Kidney capillary endothelial cell (primary cell): ENCODE measurements at regions not wholly inside any gene's neighbourhood (a gene's known extent, or its start where the extent isn't known, plus 50 kb on each side); places are given as distances from the start of the nearest gene placed in this dataset.

Experiments
- DNase-seq: peaks from one replicate; pipeline ENCODE4 v3.0.0-alpha.2; 2018; ENCODE audit warnings: low spot score

DNA sequence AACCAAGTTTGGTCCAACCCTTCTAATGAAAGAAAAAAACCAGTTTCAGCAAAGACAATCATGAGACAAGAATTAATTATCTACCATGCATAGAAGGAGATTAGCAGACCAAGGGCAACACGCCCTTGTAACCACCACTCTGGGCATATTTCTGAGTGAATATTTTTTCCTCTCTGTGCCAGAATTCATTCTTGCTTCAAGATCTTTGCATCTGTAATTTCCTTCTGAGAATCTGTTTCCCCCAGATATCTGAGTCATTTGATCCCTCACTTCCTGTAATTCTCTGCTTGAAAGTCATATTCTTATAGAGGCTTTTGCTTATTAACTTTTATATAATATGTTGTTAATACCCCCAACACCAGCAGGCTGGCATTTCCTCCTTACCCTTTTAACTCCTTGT lies 243.7 kb downstream of the SLC16A7 start:
- DNase-seq, result peak; percentile 96

DNA sequence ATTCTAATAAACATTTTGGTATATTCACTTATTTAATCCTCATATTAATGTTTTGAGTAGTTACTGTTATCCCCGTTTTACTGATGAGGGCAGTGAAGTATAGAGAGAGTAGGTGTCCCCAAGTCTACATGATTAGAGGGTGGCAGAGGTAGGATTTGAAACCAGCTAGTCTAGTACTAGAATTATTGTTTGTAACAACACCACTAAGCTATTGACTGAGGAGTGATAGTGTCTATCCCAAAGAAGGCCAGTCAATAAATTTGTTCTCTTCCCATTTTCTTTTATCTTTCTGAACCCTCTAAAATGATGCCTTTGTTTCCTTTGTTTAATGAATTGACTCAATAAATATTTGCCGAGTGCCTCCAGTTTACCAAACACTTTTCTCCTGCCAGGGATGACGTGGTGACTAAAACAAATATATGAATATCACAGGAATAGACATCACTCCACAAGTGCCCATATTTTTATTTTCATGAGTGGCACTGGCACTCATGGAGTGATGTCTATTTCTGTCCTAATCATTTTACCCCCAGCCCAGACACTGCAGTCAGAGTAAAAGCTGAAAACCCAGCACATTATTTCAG lies 247.5 kb downstream of the SLC16A7 start:
- DNase-seq, result no peak

DNA sequence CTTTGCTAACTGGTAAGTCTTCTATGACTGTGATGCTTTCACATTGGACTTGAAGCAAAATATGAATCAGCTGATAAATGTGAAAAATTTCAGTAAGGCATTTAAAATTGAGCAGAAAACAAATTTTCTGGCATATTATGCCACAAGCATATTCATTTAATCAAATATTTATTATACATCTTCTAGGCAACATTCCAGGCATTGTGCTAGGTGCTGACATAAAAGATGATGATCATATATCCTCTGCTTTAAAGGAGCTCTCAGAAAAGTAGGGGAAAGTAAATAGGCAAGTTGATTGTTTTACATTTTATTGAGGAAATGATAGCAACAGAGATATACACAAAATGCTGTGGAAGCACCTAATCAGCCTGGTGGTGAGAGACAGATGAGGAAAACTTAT lies 248.9 kb downstream of the SLC16A7 start:
- DNase-seq, result no peak

DNA sequence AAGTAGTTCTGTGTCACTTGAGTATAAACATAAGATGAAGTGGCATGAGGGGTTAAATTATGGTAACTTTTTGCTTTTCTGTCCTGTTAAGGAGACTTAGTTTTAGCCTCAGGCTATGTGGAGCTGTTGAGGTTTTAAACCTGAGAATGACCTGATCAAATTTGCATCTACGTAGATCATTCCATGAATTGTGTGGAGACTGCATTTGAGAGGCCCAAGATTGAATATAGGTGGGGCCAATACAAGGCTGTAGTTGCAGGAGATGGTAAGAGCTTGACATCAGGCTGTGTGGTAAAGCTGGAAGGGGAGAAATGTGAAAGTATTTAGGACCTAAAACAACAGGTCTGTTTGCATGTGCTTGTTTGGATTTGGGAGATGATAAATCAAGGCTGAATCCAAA lies 249.5 kb downstream of the SLC16A7 start:
- DNase-seq, result no peak

DNA sequence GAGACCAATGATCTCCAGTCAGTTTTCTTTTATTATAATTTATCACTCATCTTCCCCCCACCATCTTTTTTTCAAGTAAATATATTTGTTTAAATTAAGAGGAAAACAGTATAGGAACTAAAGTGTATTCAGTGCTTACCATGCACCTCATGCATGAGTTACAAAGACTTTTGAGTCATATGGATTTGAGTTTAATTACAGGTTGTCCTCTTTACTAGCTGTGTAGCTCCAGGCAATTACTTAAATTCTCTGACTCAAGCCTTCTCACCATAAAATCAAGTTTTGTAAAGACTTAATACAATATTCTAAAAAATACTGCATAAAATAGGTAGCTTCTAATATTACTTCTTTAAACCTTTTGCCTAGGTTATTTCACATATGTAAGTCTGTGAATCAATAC lies 251.3 kb downstream of the SLC16A7 start:
- DNase-seq, result no peak

DNA sequence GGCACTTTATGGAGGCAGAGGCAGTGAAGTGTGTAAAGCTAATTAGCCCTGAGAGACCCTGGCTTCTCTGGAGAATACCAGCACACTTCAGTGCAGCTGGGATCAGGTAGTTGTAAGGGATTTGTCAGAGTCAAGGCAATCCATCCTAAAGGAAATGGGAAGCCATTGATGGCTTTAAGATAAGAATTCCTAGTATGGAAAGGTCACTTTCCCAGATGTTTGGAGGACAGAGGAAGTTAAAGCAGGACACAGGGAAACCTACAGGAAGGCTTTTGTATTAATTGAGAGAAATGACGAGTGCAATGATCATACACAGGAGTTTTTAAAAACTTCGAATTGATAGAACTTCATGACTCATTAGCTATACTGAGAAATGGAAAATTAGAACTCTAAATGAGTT lies 254.4 kb downstream of the SLC16A7 start:
- peak; percentile 68 for DNase-seq

DNA sequence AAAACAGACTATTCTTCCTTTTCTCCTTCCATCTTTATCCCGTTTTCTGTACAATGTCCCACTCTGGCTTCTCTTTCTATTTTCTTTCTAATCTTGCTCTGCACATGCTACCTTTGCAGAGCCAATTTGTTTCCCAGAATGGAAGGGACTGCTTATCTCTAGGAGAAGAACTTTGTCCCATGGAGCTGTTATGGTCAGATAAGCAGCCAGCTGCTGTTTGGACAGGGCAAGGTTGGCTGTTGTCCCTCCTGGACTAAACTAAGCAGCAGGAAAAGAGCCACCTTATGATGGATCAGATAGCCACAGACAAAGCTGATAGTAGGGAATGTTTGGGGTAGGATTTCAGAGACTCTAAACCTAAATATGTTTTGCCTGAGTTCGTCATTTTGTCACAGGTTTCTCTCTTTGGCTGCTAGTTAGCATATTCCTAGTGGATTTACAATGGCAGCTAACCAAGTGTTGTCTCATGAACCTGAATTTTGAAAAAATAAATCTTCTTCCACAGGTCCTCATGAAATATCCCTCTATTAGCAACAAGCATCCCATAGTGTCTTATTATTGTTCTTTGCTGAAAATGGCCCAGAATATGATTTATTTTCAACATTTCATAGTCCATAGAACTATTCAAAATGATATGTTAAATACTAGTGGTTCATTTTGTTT lies 262.8 kb downstream of the SLC16A7 start:
- DNase-seq, result no peak

DNA sequence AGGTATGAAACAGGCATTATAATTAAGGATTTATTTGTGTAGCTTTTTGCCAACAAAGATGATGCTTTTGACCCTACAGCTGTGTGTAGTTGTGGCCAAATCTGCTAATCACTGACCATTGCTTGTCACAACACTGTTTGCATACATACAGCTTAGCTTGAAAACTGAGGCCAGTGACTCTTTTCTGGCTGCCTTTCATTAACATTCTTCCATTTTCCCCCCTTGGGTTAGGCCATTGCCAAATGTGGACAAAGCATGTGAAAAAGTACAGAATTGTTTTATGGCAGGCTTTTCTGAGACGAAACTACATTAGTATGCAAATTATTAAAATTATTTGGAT lies 263.3 kb downstream of the SLC16A7 start:
- DNase-seq, result no peak

DNA sequence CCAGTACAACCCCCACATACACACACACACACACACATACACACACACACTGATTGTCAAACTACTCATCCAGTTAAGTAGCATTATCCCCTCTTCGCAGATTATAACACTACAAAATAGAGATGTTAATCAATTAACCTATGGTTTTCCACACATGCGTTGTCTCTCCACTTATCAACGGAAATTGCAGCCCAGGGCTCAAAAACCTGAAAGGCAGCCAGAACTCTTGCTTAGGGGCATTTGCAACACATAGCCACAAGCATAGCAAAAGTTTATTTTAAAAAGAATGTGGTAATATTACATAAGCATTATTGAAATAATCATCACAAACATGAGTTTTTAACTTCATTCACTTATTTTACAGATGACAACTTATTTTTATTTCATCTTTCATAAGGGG lies 265.8 kb downstream of the SLC16A7 start:
- DNase-seq, result no peak

DNA sequence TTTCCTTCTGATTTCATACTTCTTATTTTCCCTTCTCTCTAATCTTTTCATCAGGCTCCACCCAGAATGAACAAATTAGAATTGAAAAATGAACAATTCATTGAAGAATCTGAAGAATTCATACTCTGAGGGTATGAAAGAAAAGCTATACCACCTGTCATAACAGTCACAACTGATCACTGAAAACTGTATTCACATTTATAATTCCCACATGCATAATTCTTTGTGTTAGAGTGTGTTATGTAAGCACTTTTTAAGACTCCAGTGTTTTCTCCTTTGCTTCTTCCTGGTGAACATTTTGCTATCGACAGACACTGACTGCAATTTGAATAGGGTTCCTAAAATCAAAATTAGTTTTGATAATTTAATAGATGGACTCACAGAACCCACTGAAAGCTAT lies 271.2 kb downstream of the SLC16A7 start:
- no peak for DNase-seq

DNA sequence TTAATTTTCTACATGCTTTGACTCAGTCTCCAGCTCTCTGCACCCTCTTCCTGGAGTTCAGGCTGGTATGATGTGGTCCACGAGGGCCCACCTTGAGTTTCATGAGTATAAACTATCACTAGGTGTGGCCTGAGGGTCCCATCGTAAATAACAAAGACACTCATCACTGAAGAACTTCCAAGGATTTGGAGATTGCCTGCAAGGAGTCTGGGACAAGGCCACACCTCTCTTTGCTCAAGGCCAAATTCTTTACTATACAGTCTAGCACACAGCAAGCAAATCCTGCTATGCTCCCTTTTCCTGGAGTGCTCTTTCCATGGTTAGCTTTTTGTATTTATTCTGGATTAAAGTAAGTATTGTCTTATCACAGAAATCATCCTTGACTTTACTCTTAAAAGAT lies 271.9 kb downstream of the SLC16A7 start:
- DNase-seq, result no peak

DNA sequence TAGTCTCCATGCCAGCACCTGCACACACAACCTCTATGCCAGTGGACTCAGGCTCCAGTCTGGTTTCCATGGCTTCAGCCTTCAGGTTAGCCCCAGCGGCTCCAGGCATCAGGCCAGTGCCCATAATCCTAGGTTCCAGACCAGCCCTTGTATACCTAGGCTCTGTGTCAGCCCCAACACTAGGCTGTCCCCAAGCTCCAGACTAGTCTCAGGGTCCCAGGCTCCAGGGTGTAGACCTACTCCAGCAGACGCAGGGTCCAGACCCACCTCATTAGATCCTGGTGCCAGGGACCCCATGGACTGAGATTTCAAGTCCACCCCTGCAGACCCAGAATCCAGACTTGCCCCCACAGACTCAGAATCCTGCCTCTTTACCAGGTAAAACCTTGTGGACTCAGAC lies 275.9 kb downstream of the SLC16A7 start:
- DNase-seq, result no peak

DNA sequence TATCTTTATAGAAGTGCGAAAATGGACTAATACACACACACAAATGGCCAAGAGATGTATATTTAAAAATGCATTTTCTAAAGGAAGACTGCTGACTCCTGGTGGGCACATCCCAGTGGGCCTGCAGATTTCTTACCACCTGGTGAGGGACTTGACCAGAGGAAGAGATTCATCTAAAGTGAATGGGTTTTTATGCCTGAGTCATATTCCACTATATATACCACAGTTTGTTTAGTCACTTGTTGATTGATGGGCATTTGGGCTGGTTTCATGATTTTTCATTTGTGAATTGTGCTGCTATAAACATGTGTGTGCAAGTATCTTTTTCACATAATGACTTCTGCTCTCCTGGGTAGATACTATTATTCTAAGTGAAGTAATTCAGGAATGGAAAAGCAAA lies 277.3 kb downstream of the SLC16A7 start:
- no peak for DNase-seq

DNA sequence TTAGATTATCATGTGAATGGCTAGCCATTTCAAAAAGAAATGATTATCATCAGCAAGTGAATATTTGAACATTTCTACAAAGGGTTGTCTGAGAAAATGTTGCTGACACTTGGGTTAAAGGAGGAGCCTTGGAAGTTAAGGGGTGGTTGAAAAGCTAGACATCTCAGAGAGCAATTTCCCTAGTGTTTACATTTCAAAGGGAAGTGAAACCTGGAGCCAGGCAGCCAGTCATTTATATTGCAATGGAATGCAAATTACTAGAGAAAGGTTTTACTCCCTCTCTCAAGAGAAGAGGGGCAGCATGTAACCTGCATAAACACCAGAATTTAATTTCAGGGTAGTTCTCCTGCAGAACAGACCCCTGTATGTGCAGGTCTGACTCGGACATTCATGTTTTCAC lies 279.0 kb downstream of the SLC16A7 start:
- no peak for DNase-seq

DNA sequence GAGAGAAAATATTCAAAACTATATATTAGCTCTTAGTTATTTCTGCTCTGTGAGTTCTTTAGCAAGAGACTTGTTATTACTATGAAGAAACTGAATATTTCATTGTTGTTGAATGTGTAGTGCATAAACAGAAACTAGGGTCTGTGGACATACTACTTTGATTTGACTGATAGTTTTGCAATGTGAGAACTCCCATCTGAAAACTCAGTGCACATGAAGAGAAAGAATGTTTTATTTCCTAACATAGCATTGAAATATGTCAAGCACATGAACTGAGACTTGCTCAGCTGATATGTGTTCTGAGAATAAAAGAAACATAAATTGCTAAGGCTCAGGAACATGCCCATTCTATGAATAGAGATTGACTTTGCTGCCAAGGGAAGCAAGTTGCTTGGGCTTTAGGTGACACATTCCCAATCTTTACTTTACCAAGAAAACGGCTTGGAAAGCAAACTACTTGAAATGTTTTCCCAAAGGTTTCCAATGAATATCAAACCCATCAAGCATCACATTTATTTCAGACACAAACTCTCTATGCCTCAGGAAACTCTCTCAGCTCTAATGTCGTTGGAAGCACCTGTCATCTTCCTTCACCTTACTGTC lies 290.4 kb downstream of the SLC16A7 start:
- no peak for DNase-seq

DNA sequence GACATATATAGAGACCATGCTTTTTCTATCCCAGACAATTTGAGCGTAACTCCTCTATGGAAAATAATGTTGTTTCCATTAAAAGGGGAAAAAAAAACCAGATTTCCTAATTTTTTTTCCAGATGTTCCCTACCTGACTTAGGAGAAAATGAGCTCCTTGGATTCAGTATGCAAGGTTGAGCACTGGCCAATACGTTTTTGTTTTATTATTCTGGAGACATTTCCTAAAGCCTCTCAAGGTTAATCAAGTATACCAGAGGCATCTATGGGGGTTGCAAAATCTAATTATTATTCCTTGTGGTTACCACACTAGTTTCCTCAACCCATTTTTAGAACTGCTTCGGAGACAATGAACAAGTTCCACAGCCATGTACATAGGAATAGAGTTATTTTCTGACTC lies 291.3 kb downstream of the SLC16A7 start:
- no peak for DNase-seq

DNA sequence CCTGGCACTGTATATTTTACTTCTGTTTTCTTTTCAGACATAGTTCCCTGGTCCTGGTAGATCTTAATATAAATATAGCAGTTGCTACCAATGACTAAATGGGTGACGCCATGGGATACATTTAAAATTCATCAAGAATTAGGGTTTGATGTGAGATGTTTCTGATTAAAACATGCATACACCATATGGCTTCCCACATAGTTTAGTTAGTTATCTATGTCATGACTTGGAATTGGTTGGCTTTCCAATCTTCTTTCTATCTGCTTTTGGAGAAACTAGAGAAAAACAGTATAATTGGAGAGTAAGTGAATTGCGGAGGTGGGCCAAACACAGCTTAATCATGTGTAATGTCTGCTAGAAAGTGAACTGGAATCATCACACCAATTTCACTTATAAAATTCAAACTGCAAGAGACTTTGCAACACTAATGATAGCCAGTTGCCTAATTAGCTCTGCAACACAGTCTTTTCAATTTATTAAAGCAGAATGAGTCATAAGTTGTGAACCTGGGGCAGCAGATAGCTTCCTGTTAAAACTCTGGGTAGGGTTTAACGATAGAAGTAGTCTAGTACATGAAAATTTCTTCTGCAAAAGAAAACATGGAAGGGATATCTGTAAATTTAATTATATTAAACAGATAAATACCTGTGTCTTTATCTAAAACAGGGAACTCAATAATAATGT lies 295.2 kb downstream of the SLC16A7 start:
- no peak for DNase-seq

DNA sequence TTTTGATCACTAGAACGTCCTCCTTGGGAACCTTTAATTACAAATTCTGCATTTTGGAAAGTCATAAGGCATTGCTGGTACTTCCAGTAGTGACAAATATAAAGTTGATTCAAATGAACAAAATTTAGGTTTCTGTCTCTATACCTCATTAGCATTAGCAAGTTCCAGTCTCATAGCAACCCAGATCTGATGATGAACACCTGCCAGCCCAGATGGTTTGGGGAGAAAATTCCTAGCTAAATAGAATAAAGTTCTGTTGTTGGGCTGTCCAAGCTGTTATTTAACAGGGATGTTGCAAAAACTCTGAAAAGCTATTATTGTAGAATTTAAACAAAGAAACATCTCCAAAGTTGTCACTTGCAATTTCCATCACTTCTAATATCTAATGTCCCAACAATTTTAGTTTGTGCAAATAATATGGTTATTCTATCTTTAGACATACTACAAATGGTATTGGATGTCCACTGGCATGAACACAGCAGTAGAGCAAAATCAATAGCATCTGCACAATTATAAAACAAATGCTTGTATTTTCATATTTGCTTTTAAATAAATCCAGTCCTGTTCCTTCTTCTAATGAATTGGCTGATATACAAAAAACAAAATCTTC lies 299.4 kb downstream of the SLC16A7 start:
- no peak for DNase-seq

DNA sequence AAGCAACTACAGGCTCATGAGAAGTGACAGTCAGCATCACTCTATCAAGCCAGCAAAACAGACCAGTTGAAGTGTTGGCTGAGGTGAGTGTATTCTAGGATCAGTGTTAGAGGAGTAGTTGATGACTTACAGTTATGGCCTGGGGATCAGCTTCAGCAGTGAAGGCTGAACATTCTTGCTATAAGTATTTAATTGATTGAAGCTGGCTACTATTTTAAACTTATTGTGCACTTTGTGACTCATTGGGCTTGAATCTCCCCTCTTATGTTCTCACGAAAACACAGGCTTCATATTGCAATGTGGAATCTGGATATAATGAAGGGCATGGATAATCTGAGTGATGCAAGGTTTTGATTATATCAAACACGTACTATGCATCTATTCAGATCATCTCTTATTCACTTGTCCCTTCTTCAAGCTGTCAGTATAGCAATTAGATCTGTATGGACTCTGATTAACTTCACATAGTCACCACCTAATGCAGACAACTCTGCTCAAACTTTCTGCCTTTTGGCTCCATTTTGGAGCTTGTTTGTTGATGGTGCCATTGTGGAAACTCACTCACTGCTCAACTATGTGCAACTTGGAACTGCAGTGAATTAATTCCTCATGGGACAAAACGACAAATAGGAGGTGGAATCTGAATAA lies 309.2 kb downstream of the SLC16A7 start:
- no peak for DNase-seq

DNA sequence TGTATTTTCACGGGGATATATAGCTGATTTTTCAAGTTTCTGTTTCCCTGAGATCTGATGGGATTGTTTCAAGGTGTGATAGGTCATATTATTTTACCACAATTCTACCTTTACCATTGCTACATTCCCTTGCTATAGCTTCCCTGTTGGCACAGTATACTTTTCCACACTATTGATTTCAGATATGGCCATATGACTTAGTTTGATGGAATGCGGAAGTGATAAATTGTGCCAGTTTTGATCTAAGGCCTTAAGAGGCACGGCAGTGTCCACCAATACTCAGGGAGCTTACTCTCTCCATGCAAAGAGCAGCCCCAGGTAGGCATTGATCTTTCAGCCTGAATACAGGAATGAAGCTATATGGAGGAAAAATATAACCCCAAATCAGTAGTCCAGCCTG lies 315.7 kb downstream of the SLC16A7 start:
- no peak for DNase-seq

DNA sequence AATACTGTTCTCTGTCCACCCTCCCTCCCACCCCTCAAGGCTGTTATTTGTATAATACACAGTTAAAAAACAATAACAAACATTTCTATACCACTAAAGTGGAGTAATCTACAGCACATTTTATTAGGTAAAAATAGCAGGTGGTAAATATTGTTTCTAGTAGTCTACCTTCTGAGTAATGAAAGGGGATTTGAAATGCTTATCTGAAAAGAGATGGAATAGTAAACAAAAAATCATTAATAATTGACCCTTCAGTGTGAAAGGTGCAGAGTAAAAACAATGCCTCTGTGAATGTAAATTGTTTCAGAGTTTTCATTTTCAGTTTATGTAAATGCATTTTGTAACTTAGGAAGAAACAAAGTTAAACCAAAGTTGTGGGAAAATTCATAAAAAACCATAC lies 321.2 kb downstream of the SLC16A7 start:
- no peak for DNase-seq

DNA sequence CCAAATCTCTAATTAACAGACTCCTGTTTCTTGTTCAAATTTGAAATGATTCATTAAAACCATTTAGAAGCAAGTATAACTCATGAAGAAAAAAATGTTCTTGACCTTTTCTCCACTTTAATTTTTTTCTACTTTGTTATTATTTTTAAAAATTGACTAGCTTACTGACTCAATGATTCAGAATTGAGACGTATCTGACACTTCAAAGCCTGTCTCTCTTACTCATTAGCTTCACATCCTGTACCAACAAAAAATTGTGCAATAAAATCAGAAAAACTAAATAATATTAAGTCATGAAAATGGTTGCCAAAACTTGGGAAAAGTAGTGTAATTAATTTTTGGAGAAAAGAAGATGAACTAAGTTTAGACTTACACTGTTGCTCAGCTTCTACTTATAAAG lies 331.2 kb downstream of the SLC16A7 start:
- peak; percentile 4 for DNase-seq

DNA sequence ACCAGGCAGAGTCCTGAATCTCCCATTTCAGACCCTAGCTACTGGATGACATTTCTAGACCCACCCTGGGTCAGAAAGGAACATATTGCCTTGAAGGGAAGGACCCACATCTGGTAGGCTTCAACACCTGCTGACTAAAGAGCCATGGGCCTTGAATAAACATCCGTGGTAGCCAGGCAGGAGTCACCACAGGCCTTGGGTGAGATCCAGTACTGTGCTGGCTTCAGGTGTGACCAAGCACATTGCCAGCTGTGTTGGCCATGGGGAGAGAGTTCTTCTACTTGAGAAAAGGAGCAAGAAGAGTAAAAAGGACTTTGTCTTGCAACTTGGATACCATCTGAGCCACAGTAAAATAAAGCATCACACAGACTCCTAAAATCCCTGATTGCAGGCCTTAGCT lies 332.6 kb downstream of the SLC16A7 start:
- DNase-seq, result no peak
